ENCODE measurements at regions not wholly inside any gene's neighbourhood (a gene's known extent, or its start where the extent isn't known, plus 50 kb on each side); places are given as distances from the start of the nearest gene placed in this dataset.

- no peak for TF ChIP-seq EZH2phosphoT487 (IDR thresholded peaks at IDR 0.05; ENCODE audit: insufficient read depth, low read depth)
- TF ChIP-seq EZH2 (IDR thresholded peaks at IDR 0.05; ENCODE audit: insufficient read depth, poor library complexity, severe bottlenecking), result no peak
Measured at GRCh38 chr9:115522912-115523311, 405.0 kb upstream of the TNC start.
